ENCODE measurements at regions not wholly inside any gene's neighbourhood (a gene's known extent, or its start where the extent isn't known, plus 50 kb on each side); places are given as distances from the start of the nearest gene placed in this dataset.

GRCh38 chr3:174777813-174778212, 81.3 kb upstream of the NAALADL2 start:
- TF ChIP-seq CTCF (conservative IDR thresholded peaks at IDR 0.05; ENCODE audit: low read depth, low read length) (no peak), EZH2 (IDR thresholded peaks at IDR 0.05; ENCODE audit: borderline replicate concordance, low read depth, low read length, poor library complexity, severe bottlenecking) (no peak)

Data from A673 (cell line).